ENCODE measurements at regions not wholly inside any gene's neighbourhood (a gene's known extent, or its start where the extent isn't known, plus 50 kb on each side); places are given as distances from the start of the nearest gene placed in this dataset.

DNA sequence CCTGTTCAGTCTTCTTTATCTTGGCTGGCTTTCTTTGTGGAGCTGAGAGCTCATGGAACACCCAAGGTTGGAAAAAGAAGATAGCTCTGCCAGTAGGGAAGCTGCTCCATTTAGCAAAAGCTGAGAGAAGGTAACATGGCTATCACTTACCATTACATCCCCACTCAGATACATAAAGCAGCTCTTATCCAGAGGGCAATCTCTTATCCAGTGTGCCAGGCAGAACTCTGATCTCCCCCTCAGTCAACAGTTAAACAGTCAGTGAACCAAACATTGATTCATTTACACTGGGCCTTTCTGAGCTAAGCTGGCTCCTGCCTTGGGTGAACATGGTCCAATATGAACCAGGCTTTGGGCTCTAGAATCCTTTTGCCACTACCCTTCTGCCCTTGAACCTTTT, 624.2 kb downstream of the NTRK3 start:
- H4K91ac ChIP-seq (ENCODE audit: insufficient read depth, low read depth, low read length), result no peak overlapping the region
- dilution Hi-C loops (cut with HindIII; ENCODE audit: low sequenced_read_pairs, unreplicated experiment), result no loop called here
- DNase-seq (no peak), ATAC-seq (ENCODE audit: low read depth) (no peak)
- H2BK5ac ChIP-seq (ENCODE audit: low read depth, low read length, poor library complexity, severe bottlenecking), result no peak overlapping the region
- H3K4me1 ChIP-seq (ENCODE audit: control insufficient read depth, insufficient read depth, low read length), result no peaks in the 10 kb centered on the region
- H3K36me3 ChIP-seq (ENCODE audit: control insufficient read depth, insufficient read depth, low read length), result no peaks in the 10 kb centered on the region
- no peak overlapping the region for H2BK120ac ChIP-seq (ENCODE audit: low read depth, low read length)
- H3K4me2 ChIP-seq (ENCODE audit: low read depth, low read length), result no peak overlapping the region
- no peak overlapping the region for H2BK15ac ChIP-seq (ENCODE audit: low read depth, low read length)
- no peak overlapping the region for H4K8ac ChIP-seq (ENCODE audit: low read depth in 2 of 2, low read length in 2 of 2)
- no peak overlapping the region for H2BK20ac ChIP-seq (ENCODE audit: low read depth, low read length)
- in situ Hi-C loops (cut with MboI; ENCODE audit: low sequenced_read_pairs), result no loop called here
- no peak overlapping the region for H3K9ac ChIP-seq (ENCODE audit: low read depth, low read length)
- no peak overlapping the region for H3K23ac ChIP-seq (ENCODE audit: low read depth, low read length)
- no peaks in the 10 kb centered on the region for H3K79me1 ChIP-seq (ENCODE audit: low read depth in 1 of 2, low read length in 2 of 2)
- H3K14ac ChIP-seq (replicated peaks; ENCODE audit: low read depth, low read length), result no peak overlapping the region
- H3K9me3 ChIP-seq (ENCODE audit: control insufficient read depth, insufficient read depth, low read length), result no peaks in the 10 kb centered on the region; the same call in 1 of the 2 replicates
- no peak overlapping the region for H2AFZ ChIP-seq (replicated peaks; ENCODE audit: low read length, poor library complexity)
- no peak overlapping the region for H2AK5ac ChIP-seq (ENCODE audit: low read depth, low read length)
- ChIA-PET CTCF (no interaction called here), POLR2A (ENCODE audit: unreplicated experiment) (no interaction called here)
- no peak overlapping the region for H3K27ac ChIP-seq (ENCODE audit: insufficient read depth, low read length)
- H3K56ac ChIP-seq (ENCODE audit: extremely low read depth, insufficient read depth, low read length), result no peak overlapping the region
- no peaks in the 10 kb centered on the region for H3K27me3 ChIP-seq (ENCODE audit: control insufficient read depth, insufficient read depth, low read length)
- H3K18ac ChIP-seq (ENCODE audit: low read depth, low read length), result no peak overlapping the region
- no peak overlapping the region for H2AK9ac ChIP-seq (replicated peaks; ENCODE audit: low read depth, low read length, poor library complexity)
- no TSS peak for BruUV-seq (replicated peaks)
- H4K20me1 ChIP-seq (ENCODE audit: insufficient read depth, low read length), result no peaks in the 10 kb centered on the region
- TF ChIP-seq CTCF (conservative IDR thresholded peaks at IDR 0.05; ENCODE audit: low read depth, low read length) (no peak), MAFK (IDR thresholded peaks at IDR 0.05; ENCODE audit: low read depth, low read length) (no peak), RCOR1 (IDR thresholded peaks at IDR 0.05; ENCODE audit: insufficient replicate concordance, low read length) (no peak), RAD21 (IDR thresholded peaks at IDR 0.05; ENCODE audit: low read length) (no peak), NFE2L2 (IDR thresholded peaks at IDR 0.05; ENCODE audit: low read depth, low read length) (no peak), FOS (IDR thresholded peaks at IDR 0.05; ENCODE audit: low read depth, low read length) (no peak), BHLHE40 (IDR thresholded peaks at IDR 0.05; ENCODE audit: low read depth, low read length) (no peak), CHD1 (IDR thresholded peaks at IDR 0.05; ENCODE audit: low read depth, low read length) (no peak), MXI1 (IDR thresholded peaks at IDR 0.05; ENCODE audit: borderline replicate concordance, low read depth, low read length) (no peak), CEBPB (IDR thresholded peaks at IDR 0.05; ENCODE audit: low read depth, low read length) (no peak), MAZ (IDR thresholded peaks at IDR 0.05; ENCODE audit: borderline replicate concordance, low read depth, low read length) (no peak), RFX5 (IDR thresholded peaks at IDR 0.05; ENCODE audit: low read depth, low read length) (no peak), POLR2A (IDR thresholded peaks at IDR 0.05; ENCODE audit: low read depth, low read length) (no peak), SMC3 (IDR thresholded peaks at IDR 0.05; ENCODE audit: low read depth, low read length) (no peak), ELK1 (IDR thresholded peaks at IDR 0.05; ENCODE audit: borderline replicate concordance, low read depth, low read length) (no peak)
- TF ChIP-seq, protein P1, sequence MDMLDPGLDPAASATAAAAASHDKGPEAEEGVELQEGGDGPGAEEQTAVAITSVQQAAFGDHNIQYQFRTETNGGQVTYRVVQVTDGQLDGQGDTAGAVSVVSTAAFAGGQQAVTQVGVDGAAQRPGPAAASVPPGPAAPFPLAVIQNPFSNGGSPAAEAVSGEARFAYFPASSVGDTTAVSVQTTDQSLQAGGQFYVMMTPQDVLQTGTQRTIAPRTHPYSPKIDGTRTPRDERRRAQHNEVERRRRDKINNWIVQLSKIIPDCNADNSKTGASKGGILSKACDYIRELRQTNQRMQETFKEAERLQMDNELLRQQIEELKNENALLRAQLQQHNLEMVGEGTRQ (IDR thresholded peaks at IDR 0.05; ENCODE audit: low read depth, low read length), result no peak
- H4K5ac ChIP-seq (ENCODE audit: low read depth, low read length), result no peak overlapping the region
- H3K9me1 ChIP-seq (ENCODE audit: insufficient read depth, low read length), result no peaks in the 10 kb centered on the region
- H3K4me3 ChIP-seq (ENCODE audit: insufficient read depth, low read depth, low read length), result no peak overlapping the region
- intact Hi-C loops (cut with micrococcal nuclease), result no loop called here
- no peak overlapping the region for H3K4ac ChIP-seq (ENCODE audit: low read depth, low read length)
